ENCODE measurements at regions not wholly inside any gene's neighbourhood (a gene's known extent, or its start where the extent isn't known, plus 50 kb on each side); places are given as distances from the start of the nearest gene placed in this dataset.

DNA sequence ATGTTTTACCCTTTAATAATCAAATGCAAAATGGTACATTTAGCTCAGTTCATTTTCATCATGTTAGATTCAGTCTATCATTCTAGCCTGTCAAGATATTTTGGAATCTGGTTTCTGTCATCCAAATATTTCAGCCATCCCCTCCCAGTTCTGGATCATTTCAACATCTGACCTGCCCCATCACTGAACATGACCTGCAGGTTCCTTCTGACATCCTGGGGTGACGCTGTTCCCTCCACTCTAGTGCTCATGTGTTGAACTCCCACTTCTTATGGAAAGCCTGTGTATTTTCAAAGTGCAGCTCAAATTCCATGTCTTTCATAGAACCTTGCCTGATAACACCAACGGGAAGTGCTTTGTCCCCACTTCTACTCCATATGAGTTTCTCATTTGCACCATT, 320.0 kb upstream of the TNP1 start:
- H3K27me3 ChIP-seq (ENCODE audit: control insufficient read depth, insufficient read depth, low read length): no peaks in the 10 kb centered on the region
- POLR2A ChIA-PET: no interaction called here
- ATAC-seq (no peak), DNase-seq (ENCODE audit: low read depth, low spot score) (no peak)
- intact Hi-C loops (cut with micrococcal nuclease; ENCODE audit: unreplicated experiment) (no loop called here), in situ Hi-C loops (cut with HindIII; ENCODE audit: low pct_unique_long_range_greater_than_20kb, low sequenced_read_pairs) (no loop called here)
- no TSS peak for BruUV-seq (replicated peaks)
- no peak overlapping the region for H3K27ac ChIP-seq (ENCODE audit: low read length)
- CTCF ChIA-PET: no interaction called here
- TF ChIP-seq, protein P1, sequence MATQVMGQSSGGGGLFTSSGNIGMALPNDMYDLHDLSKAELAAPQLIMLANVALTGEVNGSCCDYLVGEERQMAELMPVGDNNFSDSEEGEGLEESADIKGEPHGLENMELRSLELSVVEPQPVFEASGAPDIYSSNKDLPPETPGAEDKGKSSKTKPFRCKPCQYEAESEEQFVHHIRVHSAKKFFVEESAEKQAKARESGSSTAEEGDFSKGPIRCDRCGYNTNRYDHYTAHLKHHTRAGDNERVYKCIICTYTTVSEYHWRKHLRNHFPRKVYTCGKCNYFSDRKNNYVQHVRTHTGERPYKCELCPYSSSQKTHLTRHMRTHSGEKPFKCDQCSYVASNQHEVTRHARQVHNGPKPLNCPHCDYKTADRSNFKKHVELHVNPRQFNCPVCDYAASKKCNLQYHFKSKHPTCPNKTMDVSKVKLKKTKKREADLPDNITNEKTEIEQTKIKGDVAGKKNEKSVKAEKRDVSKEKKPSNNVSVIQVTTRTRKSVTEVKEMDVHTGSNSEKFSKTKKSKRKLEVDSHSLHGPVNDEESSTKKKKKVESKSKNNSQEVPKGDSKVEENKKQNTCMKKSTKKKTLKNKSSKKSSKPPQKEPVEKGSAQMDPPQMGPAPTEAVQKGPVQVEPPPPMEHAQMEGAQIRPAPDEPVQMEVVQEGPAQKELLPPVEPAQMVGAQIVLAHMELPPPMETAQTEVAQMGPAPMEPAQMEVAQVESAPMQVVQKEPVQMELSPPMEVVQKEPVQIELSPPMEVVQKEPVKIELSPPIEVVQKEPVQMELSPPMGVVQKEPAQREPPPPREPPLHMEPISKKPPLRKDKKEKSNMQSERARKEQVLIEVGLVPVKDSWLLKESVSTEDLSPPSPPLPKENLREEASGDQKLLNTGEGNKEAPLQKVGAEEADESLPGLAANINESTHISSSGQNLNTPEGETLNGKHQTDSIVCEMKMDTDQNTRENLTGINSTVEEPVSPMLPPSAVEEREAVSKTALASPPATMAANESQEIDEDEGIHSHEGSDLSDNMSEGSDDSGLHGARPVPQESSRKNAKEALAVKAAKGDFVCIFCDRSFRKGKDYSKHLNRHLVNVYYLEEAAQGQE (IDR thresholded peaks at IDR 0.05; ENCODE audit: insufficient read depth in 1 of 2, low read depth in 2 of 2, low read length in 1 of 2): no peak
- TF ChIP-seq POLR2AphosphoS5 (IDR thresholded peaks at IDR 0.05; ENCODE audit: low read depth, low read length) (no peak), SIN3A (IDR thresholded peaks at IDR 0.05; ENCODE audit: borderline replicate concordance, insufficient read depth, low read depth, low read length) (no peak), TCF7L2 (IDR thresholded peaks at IDR 0.05; ENCODE audit: low read depth, low read length) (no peak)
- TF ChIP-seq, protein P2, sequence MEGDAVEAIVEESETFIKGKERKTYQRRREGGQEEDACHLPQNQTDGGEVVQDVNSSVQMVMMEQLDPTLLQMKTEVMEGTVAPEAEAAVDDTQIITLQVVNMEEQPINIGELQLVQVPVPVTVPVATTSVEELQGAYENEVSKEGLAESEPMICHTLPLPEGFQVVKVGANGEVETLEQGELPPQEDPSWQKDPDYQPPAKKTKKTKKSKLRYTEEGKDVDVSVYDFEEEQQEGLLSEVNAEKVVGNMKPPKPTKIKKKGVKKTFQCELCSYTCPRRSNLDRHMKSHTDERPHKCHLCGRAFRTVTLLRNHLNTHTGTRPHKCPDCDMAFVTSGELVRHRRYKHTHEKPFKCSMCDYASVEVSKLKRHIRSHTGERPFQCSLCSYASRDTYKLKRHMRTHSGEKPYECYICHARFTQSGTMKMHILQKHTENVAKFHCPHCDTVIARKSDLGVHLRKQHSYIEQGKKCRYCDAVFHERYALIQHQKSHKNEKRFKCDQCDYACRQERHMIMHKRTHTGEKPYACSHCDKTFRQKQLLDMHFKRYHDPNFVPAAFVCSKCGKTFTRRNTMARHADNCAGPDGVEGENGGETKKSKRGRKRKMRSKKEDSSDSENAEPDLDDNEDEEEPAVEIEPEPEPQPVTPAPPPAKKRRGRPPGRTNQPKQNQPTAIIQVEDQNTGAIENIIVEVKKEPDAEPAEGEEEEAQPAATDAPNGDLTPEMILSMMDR (IDR thresholded peaks at IDR 0.05): no peak
- H3K4me1 ChIP-seq (ENCODE audit: control insufficient read depth, insufficient read depth, low read length): no peaks in the 10 kb centered on the region
- H3K36me3 ChIP-seq (ENCODE audit: control insufficient read depth, insufficient read depth, low read length): no peaks in the 10 kb centered on the region
- H3K4me3 ChIP-seq (ENCODE audit: low read depth in 2 of 2, low read length in 2 of 2): no peak overlapping the region
- H3K9me3 ChIP-seq (ENCODE audit: control insufficient read depth, insufficient read depth, low read depth, low read length): no peaks in the 10 kb centered on the region

DNA sequence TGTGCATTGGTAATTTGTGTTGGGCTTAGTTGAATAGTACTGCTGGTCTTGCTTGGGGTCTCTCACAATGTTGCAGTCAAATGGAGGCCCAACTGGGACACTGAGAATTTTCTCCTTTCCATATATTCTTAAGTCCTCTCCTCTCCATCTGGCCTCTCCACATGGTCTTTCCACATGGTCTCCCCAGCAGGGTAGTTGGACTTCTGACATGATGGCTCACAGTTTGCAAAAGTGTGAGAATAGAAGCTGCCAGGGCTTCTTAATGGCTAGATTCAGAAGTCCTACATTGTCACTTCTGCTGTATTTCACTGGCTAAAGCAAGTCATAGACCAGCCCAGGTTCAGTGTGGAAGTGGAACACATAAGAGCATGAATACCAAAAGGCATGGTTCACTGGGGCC, 318.5 kb upstream of the TNP1 start:
- intact Hi-C loops (cut with micrococcal nuclease; ENCODE audit: unreplicated experiment): no loop called here
- H3K4me3 ChIP-seq (ENCODE audit: low read depth in 2 of 2, low read length in 2 of 2): no peak overlapping the region
- BruUV-seq (replicated peaks): no TSS peak
- POLR2A ChIA-PET: no interaction called here
- in situ Hi-C loops (cut with HindIII; ENCODE audit: low pct_unique_long_range_greater_than_20kb, low sequenced_read_pairs): no loop called here
- no peak overlapping the region for H3K27ac ChIP-seq (ENCODE audit: low read length)
- TF ChIP-seq TCF7L2 (IDR thresholded peaks at IDR 0.05; ENCODE audit: low read depth, low read length): no peak
- TF ChIP-seq, protein P1 (IDR thresholded peaks at IDR 0.05; ENCODE audit: insufficient read depth in 1 of 2, low read depth in 2 of 2, low read length in 1 of 2): no peak
- no peak for TF ChIP-seq POLR2AphosphoS5 (IDR thresholded peaks at IDR 0.05; ENCODE audit: low read depth, low read length)
- CTCF ChIA-PET: no interaction called here
- DNase-seq (ENCODE audit: low read depth, low spot score) (no peak), ATAC-seq (no peak)
- no peaks in the 10 kb centered on the region for H3K4me1 ChIP-seq (ENCODE audit: control insufficient read depth, insufficient read depth, low read length)
- no peaks in the 10 kb centered on the region for H3K9me3 ChIP-seq (ENCODE audit: control insufficient read depth, insufficient read depth, low read depth, low read length)
- H3K27me3 ChIP-seq (ENCODE audit: control insufficient read depth, insufficient read depth, low read length): no peaks in the 10 kb centered on the region
- no peaks in the 10 kb centered on the region for H3K36me3 ChIP-seq (ENCODE audit: control insufficient read depth, insufficient read depth, low read length)

Data from Panc1 (cell line).